ENCODE measurements at regions not wholly inside any gene's neighbourhood (a gene's known extent, or its start where the extent isn't known, plus 50 kb on each side); places are given as distances from the start of the nearest gene placed in this dataset.

DNA sequence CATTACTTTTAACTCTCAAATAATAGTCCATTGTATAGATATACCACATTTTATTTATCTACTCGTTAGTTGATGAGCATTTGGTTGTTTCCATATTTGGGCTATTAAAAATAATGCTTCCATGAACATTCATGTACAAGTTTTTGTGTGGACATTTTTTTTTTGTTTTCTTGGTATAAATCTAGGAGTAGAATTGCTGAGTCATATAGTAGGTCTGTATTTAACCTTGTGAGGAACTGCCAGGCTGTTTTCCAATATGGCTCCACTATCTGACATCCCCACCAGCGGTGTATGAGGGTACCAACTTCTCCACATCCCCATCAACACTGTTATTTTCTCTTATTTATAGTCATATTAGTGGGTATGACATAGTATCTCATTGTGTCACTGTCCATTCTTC lies 143.1 kb downstream of the RAP2A start:
- TF ChIP-seq, protein P1, sequence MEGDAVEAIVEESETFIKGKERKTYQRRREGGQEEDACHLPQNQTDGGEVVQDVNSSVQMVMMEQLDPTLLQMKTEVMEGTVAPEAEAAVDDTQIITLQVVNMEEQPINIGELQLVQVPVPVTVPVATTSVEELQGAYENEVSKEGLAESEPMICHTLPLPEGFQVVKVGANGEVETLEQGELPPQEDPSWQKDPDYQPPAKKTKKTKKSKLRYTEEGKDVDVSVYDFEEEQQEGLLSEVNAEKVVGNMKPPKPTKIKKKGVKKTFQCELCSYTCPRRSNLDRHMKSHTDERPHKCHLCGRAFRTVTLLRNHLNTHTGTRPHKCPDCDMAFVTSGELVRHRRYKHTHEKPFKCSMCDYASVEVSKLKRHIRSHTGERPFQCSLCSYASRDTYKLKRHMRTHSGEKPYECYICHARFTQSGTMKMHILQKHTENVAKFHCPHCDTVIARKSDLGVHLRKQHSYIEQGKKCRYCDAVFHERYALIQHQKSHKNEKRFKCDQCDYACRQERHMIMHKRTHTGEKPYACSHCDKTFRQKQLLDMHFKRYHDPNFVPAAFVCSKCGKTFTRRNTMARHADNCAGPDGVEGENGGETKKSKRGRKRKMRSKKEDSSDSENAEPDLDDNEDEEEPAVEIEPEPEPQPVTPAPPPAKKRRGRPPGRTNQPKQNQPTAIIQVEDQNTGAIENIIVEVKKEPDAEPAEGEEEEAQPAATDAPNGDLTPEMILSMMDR (IDR thresholded peaks at IDR 0.05) = no peak
- no peak for TF ChIP-seq EZH2 (IDR thresholded peaks at IDR 0.05; ENCODE audit: borderline replicate concordance, insufficient read depth, low read depth, low read length, poor library complexity, severe bottlenecking)
- ChIA-PET CTCF (no interaction called here), POLR2A (no interaction called here)
- H3K9me3 ChIP-seq (ENCODE audit: control extremely low read depth in 1 of 3, control insufficient read depth in 2 of 3, insufficient read depth in 1 of 3, low read length in 2 of 3) = no peaks in the 10 kb centered on the region
- H3K4me2 ChIP-seq (replicated peaks; ENCODE audit: low read depth, low read length, poor library complexity, severe bottlenecking) = no peak overlapping the region
- no peaks in the 10 kb centered on the region for H3K79me2 ChIP-seq (ENCODE audit: control insufficient read depth, insufficient read depth, low read length)
- H4K20me1 ChIP-seq (ENCODE audit: control insufficient read depth, insufficient read depth, low read length, poor library complexity, severe bottlenecking) = no peaks in the 10 kb centered on the region
- DNase-seq (no peak), ATAC-seq (ENCODE audit: low read depth) (no peak)
- no peak overlapping the region for H3K4me3 ChIP-seq (ENCODE audit: control extremely low read depth in 1 of 5, extremely low read depth in 1 of 5, insufficient read depth in 1 of 5, low read depth in 2 of 5, low read length in 4 of 5)
- Mint-ChIP-seq H3K27me3 (peaks cover 3% of the 10 kb centered on the region), H3K4me3 (no peak overlapping the region), H3K27ac (no peak overlapping the region), H3K9me3 (ENCODE audit: insufficient read depth) (no peaks in the 10 kb centered on the region), H3K4me1 (no peaks in the 10 kb centered on the region)
- H3K36me3 ChIP-seq (replicated peaks in 1 of 2; ENCODE audit: control extremely low read depth in 1 of 2, control insufficient read depth in 1 of 2, extremely low read depth in 1 of 2, insufficient read depth in 2 of 2, low read length in 1 of 2) = no peaks in the 10 kb centered on the region
- H3K27me3 ChIP-seq (replicated peaks in 1 of 4; ENCODE audit: control extremely low read depth in 1 of 4, control insufficient read depth in 3 of 4, insufficient read depth in 4 of 4, low read length in 3 of 4) = no peaks in the 10 kb centered on the region
- no peak overlapping the region for H2AFZ ChIP-seq (ENCODE audit: insufficient read depth, low read depth, low read length, poor library complexity, severe bottlenecking)
- intact Hi-C loops (cut with micrococcal nuclease) = no loop called here
- WGBS (ENCODE audit: insufficient coverage) = no CpG with 5 or more reads among the region's 2 CpGs
- no peak overlapping the region for H3K27ac ChIP-seq (ENCODE audit: low read length in 2 of 2)
- no peak overlapping the region for H3K9ac ChIP-seq (ENCODE audit: low read length)
- no peaks in the 10 kb centered on the region for H3K4me1 ChIP-seq (ENCODE audit: control insufficient read depth in 2 of 2, insufficient read depth in 2 of 2, low read length in 2 of 2)

DNA sequence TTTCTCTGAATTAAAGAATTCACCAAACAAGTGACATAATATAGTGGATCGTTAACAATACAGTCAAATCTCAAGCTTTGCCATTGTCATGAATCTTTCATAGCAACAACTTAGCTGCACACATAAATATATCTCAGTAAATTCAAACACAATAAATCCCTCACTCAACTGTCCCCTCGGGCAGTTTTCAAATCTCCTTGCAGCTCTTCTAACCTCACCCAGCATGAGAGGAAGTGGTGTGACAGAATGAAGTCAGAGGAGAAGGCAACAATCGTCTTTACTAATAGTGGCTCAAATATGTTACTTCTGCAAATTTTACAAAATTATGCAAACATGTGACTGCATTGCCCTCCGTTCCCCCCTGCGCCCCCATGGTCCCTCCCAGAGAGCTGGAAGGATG lies 148.2 kb downstream of the RAP2A start:
- DNase-seq (no peak), ATAC-seq (ENCODE audit: low read depth) (no peak)
- H3K27me3 ChIP-seq (replicated peaks in 1 of 4; ENCODE audit: control extremely low read depth in 1 of 4, control insufficient read depth in 3 of 4, insufficient read depth in 4 of 4, low read length in 3 of 4) = no peaks in the 10 kb centered on the region
- H3K9ac ChIP-seq (ENCODE audit: low read length) = no peak overlapping the region
- H3K4me1 Mint-ChIP-seq = no peaks in the 10 kb centered on the region
- ChIA-PET POLR2A (no interaction called here), CTCF (no interaction called here)
- TF ChIP-seq EZH2 (IDR thresholded peaks at IDR 0.05; ENCODE audit: borderline replicate concordance, insufficient read depth, low read depth, low read length, poor library complexity, severe bottlenecking) = no peak
- TF ChIP-seq, protein P1 (IDR thresholded peaks at IDR 0.05) = no peak
- no peaks in the 10 kb centered on the region for H4K20me1 ChIP-seq (ENCODE audit: control insufficient read depth, insufficient read depth, low read length, poor library complexity, severe bottlenecking)
- intact Hi-C loops (cut with micrococcal nuclease) = no loop called here
- peaks cover 13% of the 10 kb centered on the region for H3K27me3 Mint-ChIP-seq
- H3K27ac ChIP-seq (ENCODE audit: low read length in 2 of 2) = no peak overlapping the region
- no peaks in the 10 kb centered on the region for H3K9me3 ChIP-seq (ENCODE audit: control extremely low read depth in 1 of 3, control insufficient read depth in 2 of 3, insufficient read depth in 1 of 3, low read length in 2 of 3)
- no peaks in the 10 kb centered on the region for H3K36me3 ChIP-seq (replicated peaks in 1 of 2; ENCODE audit: control extremely low read depth in 1 of 2, control insufficient read depth in 1 of 2, extremely low read depth in 1 of 2, insufficient read depth in 2 of 2, low read length in 1 of 2)
- H3K4me2 ChIP-seq (replicated peaks; ENCODE audit: low read depth, low read length, poor library complexity, severe bottlenecking) = no peak overlapping the region
- H3K4me3 Mint-ChIP-seq = no peak overlapping the region
- no peak overlapping the region for H3K27ac Mint-ChIP-seq
- H2AFZ ChIP-seq (ENCODE audit: insufficient read depth, low read depth, low read length, poor library complexity, severe bottlenecking) = no peak overlapping the region
- H3K79me2 ChIP-seq (ENCODE audit: control insufficient read depth, insufficient read depth, low read length) = no peaks in the 10 kb centered on the region
- WGBS (ENCODE audit: insufficient coverage) = 56% methylated on average over 3 of the region's 5 CpGs
- no peak overlapping the region for H3K4me3 ChIP-seq (ENCODE audit: control extremely low read depth in 1 of 5, extremely low read depth in 1 of 5, insufficient read depth in 1 of 5, low read depth in 2 of 5, low read length in 4 of 5)
- no peaks in the 10 kb centered on the region for H3K9me3 Mint-ChIP-seq (ENCODE audit: insufficient read depth)
- no peaks in the 10 kb centered on the region for H3K4me1 ChIP-seq (ENCODE audit: control insufficient read depth in 2 of 2, insufficient read depth in 2 of 2, low read length in 2 of 2)

All from B cell (primary cell).